NCI-H2081 treated with DMSO at 0.1 percent for 48 hours (cell line): ENCODE measurements at regions not wholly inside any gene's neighbourhood (a gene's known extent, or its start where the extent isn't known, plus 50 kb on each side); places are given as distances from the start of the nearest gene placed in this dataset.
"Not testable (repeated sequence)": the region's sequence is repeated elsewhere in the genome, so short reads cannot be mapped to it uniquely, and the experiment has no call there.

Source experiments
- DNase-seq: peaks from one replicate; lab custom pipeline; 2025; lab: John Stamatoyannopoulos, UW

DNA sequence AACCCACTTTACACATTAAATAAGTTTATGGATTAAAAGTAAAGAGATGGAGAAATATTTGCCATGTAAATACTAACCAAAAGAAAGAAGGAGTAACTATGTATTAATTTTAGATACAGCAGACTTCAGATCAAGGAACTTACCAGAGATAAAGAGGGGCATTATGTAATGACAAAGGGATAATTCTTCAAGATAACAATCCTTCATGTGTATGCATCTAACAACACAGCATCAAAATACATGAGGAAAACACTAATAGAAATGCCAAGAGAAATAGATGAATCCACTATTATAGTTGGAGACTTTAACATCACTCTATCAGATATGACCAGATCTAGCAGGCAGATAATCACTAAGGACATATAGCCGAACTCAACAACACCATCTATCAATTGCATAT, 149.8 kb upstream of the ANKRD55 start:
- DNase-seq, result no peak

DNA sequence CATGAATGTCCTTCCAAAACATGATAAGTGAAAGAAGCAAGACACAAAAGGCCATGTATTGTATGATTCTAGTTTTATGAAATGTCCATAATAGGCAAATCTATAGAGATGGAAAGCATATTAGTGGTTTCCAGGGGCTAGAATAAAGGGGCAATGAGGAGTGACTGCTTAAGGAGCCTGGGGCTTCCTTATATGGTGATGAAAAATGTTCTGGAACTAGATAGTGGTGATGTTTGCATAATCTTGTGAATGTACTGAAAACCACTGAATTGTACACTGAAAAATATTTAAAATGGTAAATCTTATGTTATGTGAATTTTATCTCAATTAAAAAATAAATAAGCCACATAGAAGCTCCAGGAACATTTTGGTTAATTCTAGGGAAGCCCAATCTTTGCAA, 144.4 kb upstream of the ANKRD55 start:
- no peak for DNase-seq

DNA sequence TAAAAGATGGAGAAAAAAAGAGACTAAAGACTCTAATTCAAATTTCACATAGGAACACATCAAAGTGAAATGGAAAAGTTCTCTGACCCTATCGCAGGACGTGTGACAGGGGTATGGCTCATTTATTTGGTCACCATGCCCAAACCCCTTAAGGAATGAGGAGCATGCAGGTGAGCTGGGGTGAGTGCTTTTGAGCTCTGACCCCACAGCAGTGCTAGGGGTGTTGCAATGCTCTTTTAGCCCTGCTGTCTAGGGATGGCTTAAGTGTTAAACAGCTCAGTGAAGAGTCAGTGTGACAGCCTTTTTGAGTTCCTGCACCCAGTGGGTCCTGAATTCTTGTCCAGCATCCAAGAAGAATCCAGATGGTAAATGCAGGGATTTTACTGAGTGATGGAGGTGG, 143.0 kb upstream of the ANKRD55 start:
- no peak for DNase-seq

DNA sequence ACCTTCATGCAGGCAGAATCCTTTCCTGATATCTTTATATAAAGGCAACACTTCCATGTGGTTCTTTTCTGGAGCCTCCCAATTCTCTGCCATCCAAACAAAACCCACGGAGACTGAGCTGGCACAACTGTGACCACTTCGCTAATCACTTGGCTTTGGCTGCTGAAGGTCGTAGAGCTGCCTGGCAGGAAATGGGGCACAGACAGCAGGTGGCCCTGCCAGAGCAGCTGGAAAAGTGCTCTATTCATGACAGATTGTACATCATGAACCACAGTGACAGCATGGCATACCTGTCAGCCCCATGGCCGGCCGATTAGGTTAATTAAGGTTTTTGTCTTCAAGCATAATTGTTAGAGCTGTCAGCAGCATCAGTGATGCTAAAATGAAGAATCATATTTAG, 141.9 kb upstream of the ANKRD55 start:
- DNase-seq, result peak; percentile 5

DNA sequence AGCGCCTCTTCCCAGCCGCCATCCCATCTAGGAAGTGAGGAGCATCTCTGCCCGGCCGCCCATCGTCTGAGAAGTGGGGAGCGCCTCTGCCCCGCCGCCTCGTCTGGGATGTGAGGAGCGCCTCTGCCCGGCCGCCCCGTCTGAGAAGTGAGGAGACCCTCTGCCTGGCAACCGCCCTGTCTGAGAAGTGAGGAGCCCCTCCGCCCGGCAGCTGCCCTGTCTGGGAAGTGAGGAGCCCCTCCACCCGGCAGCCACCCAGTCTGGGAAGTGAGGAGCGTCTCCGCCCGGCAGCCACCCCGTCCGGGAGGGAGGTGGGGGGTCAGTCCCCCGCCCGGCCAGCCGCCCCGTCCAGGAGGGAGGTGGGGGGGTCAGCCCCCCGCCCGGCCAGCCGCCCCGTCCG, 139.4 kb upstream of the ANKRD55 start:
- not testable (repeated sequence) for DNase-seq

DNA sequence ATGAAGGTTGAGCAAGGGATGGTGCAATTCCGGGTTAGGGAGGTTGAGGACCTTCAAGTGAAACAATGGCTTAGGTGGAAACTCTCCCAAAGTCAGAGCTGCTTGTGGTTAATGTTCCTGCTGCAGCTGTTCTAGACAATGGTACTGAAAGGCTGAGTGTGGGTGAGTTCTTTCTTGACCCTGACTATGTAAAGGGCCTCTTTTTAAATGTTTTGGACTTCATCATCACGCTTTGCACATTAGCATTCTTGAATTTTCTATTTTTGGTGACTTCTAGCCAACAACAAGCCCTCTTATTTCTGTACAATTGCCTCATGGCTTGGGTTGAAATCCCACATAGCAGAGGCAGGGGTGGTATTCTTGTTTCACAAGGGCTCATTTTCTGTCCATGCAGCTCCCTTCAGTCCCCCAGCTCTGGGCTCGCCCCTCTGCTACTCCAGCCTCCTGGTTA, 136.3 kb upstream of the ANKRD55 start:
- DNase-seq, result no peak

DNA sequence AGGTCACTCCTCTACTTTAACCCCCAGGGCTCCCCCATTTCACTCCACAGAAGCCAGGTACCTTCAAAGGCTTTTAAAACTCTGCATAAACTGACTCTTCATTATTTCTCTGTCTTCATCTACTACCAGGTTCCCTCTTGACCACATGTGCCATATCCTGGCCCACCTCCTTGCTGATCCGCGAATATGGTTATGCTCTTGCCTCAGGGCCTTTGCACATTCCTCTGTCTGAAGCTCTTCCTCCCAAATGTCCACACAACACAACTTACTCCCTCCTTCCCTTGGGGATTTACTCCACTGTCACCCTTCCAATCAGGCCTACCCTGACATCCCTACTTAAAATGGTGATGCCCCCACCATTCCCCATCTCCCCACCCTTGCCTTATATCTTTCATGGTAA, 134.6 kb upstream of the ANKRD55 start:
- no peak for DNase-seq

DNA sequence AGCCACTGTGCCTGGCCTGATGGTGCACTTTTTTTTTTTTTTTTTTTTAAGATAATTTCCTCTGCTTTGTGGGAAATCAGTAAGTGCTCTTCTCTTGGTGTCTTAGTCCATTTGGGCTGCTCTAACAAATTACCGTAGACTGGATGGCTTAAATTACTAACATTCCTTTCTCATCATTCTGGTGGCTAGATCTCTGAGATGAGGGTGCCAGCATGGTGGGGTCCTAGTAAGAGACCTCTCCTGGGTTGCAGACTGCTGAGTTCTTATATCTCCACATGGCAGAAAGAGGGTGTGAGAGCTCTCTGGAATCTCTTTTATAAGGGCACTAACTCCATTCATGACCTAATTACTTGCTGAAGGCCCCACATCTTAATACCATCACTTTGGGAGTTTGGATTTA, 133.9 kb upstream of the ANKRD55 start:
- no peak for DNase-seq

DNA sequence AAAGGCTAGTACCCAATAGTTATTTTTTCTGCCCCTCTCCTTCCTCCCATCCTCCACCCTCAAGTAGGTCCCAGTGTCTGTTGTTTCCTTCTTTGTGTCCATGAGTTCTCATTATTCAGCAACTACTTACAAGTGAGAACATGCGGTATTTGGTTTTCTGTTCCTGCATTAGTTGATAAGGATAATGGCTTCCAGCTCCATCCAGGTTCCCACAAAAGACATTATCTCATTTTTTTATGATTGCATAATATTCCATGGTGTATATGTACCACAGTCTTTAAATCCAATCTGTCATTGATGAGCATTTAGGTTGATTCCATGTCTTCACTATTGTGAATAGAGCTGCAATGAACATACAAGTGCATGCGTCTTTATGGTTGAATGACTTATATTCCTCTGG, 128.3 kb upstream of the ANKRD55 start:
- no peak for DNase-seq

DNA sequence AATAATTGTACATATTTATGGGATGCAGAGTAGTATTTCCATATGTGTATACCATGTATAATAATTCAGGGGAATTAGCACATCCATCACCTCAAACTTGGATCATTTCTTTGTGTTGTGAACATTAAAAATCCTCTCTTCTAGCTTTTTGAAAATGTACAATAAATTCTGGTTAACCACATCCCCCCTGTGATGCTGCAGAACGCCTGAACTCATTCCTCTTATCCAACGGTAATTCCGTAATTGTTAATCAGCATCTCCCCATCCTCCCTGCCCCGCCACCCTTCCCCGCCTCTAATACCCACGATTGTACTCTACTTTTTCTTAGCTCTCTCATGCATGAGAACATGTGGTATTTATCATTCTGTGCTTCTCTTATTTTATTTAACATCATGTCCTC, 127.7 kb upstream of the ANKRD55 start:
- no peak for DNase-seq

DNA sequence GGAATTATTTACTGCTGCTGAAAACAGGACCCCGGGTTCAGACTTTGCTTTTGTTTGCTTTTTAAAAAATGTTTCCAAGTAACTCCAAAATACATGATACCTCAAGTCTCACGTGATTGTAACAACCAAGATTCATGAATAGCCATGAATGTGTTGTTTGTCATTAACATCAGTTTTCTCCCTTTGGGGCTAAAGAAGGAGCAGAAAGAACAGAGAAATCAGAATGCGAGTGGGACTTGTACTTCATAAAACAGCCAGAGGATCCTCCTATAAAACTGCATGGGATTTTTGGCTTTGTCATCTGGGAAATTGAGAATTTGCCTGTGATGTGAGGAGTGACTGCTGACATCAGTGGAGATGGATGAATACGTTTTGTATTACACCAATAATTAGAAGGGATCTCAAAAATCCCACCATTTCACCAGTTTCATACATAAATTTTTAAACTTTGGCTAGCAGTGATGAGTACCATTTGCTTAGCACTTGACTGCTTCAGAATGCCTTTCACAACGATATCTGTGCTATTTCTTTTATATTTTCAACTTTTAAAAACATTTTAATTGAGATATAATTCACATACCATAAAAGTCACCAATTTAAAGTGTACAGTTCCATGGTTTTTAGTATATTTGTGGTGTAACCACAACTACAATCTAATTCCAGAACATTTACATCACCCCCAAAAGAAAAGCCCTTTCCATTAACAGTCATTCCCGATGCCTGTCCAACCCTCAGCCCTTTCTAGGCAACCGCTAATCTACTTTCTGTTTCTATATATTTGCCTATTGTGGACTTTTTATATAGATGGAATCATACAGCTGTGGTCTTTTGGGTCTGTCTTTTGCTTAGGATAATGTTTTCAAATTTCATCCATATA, 126.9 kb upstream of the ANKRD55 start:
- no peak for DNase-seq

DNA sequence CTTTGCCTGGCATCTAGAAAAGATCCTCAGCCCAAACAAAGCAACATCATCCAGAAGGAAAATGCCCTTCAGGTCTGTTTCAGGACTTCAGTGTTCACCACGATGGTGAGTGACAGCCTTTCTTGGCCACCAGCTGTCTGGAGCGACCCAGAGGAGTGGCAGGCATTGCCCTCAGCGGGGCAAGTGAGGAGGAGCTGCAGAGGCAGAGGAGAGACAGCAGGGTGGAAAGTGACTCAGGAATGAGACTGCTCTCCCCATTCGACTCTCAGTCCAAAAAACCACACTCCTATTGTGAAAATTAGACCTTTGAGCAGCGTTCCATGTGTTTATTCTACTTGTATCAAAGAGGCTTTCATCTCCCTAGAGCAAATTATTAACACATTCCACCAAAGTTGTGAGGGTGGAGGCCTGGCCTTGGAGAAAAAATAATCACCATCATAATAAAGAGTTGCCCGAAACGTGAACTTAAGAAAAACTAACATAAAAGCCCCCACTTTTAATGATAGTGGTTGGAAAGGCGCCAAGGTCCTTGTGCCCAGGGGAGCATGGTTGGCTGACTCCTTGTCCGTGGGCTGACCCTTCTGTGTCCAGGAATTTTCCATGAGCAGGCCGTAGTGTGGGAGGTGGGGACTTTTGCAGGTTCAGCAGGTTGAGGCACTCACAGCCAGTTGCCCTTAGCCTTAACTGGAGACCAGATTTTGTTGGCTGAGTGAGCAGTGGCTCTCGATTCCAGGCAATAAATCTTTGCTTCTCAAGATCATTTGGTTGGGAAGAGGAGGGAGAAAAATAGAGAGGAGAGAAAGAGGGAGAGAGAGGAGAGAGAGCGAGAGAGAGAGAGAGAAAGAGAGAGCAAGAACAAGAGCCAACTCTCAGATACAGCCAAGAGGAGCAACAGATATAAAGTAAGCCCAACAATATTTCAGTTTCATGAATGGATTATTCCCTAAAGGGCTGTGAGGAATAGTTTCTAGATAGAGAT, 125.9 kb upstream of the ANKRD55 start:
- DNase-seq, result no peak

DNA sequence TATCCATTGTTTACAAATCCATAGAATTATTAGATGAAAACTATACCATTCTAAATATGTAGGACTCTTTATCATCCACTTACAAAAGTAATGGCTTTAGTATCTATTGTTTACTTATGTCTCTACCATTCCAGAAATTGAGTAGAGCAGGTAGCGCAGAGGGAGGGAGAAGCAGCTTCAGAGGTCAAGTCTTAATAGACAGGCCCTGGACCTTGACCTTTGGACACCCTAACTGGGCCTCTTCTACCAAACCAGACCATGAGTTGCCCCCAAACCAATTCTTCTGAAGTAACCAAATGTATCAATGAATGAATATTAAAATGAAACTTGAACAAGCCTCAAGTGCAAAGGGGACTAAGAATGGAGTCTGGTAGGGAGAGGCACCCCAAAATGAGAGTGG, 124.9 kb upstream of the ANKRD55 start:
- no peak for DNase-seq

DNA sequence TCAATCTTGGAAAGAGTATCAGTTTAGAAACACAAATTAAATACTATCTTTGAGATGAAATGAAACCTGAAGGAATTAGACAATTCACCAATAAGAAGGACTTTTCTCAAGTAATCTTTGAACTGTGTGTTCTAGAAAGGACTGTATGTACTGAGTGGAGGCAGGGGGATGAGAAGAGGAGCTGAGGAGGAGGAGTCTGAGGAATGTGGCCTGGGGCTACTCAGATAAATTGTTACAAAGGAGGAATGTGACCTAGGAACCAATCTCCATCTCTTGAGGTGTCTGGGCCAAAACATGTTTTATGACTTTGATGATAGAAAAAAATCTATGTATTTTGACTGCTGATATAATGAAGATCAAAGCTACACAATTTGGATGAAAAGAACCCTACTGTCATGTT, 124.3 kb upstream of the ANKRD55 start:
- DNase-seq, result no peak

DNA sequence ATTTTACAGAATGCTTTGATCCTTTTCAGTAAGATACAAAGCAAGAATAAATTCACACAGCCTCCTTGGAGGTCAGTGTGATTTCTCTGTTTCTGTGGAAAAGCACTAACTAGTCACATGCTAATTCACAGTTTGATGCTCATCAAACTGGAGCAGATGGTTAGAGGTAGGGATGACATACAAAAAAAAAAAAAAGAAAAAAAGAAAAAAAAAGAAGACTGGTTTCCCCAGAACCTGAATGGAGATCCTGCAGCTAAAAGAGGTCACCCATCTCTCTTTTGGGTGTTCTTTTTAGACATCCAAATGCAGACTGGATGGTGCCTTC, 123.7 kb upstream of the ANKRD55 start:
- no peak for DNase-seq

DNA sequence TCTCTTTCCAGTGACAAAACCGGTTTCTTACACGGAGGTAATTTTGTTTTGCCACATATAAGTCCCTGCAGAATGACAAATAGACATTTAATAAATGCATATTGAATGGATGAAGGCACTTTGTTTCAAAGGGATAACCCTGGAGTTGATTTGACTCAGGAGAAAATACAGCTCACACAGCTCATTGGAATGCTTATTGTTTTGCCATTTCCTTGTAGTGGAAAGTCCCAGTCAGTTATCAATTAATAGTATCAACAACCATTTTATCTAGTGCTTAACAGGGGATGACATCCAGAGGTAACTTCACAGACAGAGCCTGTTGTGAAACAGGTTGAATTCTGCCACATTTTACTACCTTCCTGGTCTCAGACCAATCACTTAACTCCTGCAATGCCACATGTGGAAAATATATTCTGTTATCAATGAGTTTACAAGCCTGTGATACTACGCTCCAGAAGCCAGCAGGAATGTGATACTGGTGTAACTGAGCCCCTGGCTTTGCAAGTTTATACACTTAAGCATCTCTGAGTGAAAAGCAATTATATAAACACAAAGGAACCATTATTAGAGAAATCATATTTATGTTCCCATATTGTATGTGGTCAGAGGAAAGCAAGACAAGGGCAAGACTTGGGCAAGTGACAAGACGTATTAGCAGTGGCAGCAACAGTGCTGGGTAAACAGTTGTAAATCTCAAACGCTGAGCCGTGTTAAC, 123.1 kb upstream of the ANKRD55 start:
- DNase-seq, result no peak

DNA sequence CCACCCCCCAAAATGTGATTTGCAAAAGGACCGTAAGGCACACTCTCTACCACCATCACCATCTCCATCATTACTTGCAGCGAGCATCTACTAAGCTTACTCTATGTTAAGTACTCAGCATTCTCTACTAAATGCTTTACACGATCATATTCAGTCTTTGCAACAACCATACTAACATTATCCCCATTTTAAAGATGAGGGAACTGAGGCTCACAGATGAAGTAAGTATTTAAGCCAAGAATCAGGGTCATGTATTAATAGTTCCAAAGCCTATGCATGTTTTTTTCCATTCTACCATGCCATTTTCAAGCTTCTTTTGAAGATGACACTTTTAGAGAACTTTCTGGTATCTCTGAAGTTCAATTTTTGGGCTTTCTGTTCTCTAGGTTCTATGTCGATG, 121.7 kb upstream of the ANKRD55 start:
- no peak for DNase-seq

DNA sequence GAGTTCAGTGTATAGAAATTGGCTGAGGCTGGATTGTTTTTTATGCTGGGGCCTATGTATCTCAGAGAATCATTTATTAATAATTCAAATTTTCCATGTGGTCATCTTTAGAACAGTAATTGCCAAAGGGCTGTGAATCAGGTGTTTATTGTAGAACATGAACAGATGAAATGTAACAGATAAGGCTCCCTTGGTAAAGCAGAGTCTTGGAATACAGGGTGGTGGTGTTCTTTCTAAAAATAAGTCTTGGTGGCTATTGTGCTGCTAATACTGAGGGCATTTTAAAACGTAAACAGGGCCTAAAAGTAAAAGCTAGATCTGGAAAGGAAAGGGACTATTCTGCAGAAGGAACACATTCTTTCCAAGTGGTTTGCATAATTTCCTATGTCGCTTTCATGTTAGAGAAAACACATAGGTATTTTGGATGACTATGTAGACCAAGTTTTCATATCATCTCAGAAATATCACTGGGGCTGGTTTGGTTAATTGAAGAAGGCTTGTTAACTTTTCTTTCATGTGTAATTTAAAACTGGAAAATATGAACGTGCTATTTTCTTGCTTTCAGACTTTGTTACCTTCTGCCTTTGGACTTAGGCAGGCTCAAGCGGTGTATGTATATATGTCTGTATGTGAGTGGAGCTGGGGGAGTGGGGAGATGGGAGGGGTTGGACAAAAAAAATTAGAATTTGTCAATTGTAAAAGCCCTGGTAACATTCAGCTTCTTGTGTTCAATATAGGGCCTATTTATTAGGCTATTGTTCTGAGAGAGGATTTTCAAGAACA, 119.9 kb upstream of the ANKRD55 start:
- DNase-seq, result no peak

DNA sequence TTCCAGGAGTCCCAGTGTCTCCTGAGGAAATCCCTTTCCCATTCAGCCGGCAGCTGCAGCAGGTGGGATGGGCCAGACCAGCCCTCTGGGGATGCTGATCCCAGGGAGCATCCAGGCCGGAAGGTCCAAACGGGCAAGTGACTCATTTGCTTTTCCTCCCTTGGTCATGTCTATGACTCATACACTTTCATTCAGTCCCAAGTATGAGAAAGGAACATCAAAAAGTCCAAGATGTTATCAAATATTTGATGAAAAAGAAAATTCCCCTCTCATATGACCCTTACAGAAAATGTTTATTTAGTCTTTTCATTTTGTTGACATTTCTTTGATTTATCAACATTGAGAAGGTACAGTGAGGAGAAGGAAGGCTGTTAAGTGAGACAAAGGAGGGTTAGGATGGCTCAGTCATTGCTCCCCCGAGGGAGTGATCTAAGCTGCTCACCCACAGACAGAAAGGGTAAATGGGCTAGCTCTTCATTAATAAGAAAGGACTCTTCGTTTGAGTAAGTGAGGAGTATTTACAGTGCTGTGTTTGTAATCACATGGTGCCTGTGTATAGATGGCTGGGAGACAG, 117.6 kb upstream of the ANKRD55 start:
- no peak for DNase-seq

DNA sequence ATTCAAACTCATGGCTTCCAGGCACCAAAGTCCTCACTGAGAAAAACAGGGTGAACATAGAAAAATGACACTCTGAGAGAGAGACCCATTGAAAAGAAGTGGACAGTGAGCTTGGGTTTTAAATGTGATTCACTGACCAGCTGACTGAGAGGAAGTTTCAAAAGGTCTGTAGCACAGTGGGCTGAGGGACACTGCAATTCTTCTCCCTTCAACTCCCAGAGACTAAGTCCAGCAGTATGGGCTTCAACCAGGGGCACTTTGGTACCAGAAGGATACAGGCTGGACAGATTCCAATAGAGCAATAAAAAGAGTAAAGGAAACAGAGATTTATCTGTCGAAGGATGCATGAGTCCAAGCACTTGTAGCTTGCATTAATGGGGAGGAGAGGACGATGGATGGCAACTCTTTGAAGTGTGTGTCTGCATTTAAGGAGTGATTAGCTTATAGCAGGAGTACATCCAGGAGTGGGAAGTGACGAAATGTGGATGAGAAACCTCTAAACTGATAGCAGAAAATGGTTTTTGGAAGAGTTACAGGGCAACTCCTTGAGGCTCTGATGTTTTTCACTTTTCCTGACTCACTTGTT, 117.0 kb upstream of the ANKRD55 start:
- no peak for DNase-seq

DNA sequence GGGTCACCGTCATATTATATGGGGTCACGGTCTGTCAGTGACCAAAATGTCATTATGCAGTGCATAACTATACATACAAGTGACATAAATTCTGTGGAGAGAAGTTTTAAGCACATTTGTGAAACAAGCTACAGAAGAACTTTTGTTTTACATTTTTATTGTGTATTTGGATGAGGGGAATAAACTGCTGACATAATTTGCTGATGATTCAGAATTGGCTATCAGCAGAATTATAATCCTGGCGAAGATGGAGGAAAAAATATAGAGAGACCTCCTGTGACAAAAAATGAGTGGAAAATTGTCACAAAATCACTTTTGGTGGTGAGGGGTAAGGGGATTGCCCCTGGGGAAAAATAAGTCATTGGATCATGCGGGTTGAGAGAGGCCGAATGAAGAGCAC, 116.3 kb upstream of the ANKRD55 start:
- no peak for DNase-seq
